ENCODE measurements at regions not wholly inside any gene's neighbourhood (a gene's known extent, or its start where the extent isn't known, plus 50 kb on each side); places are given as distances from the start of the nearest gene placed in this dataset.

- Histone ChIP-seq H3K4me2 (ENCODE audit: low read length) (no peak overlapping the region), H3K36me3 (ENCODE audit: control insufficient read depth, low read length) (no peaks in the 10 kb centered on the region), H3K4me1 (ENCODE audit: control insufficient read depth, low read length) (no peaks in the 10 kb centered on the region), H3K27ac (ENCODE audit: low read depth, low read length) (no peak overlapping the region), H3K4me3 (ENCODE audit: low read length) (no peak overlapping the region), H3F3A (ENCODE audit: control insufficient read depth, insufficient read depth) (no peaks in the 10 kb centered on the region), H3K27me3 (ENCODE audit: control insufficient read depth, low read length) (no peaks in the 10 kb centered on the region), H3K79me2 (ENCODE audit: control insufficient read depth, low read length) (no peaks in the 10 kb centered on the region), H3K9me2 (replicated peaks; ENCODE audit: control insufficient read depth, low read length) (no peaks in the 10 kb centered on the region), H3K9me3 (ENCODE audit: control insufficient read depth, insufficient read depth, low read length) (no peaks in the 10 kb centered on the region), H4K20me1 (ENCODE audit: control insufficient read depth, insufficient read depth, low read depth, low read length) (no peaks in the 10 kb centered on the region)
- TF ChIP-seq EZH2phosphoT487 (IDR thresholded peaks at IDR 0.05; ENCODE audit: borderline replicate concordance, low read length) (no peak), CTCF (IDR thresholded peaks at IDR 0.05; ENCODE audit: low read depth, low read length, poor library complexity, severe bottlenecking) (no peak)
Observed at GRCh38 chr1:242723044-242723716, 198.7 kb upstream of the PLD5 start.

- Histone ChIP-seq H3K79me2 (ENCODE audit: control insufficient read depth, low read length) (no peaks in the 10 kb centered on the region), H3K4me3 (ENCODE audit: low read length) (no peak overlapping the region), H3K4me2 (ENCODE audit: low read length) (no peak overlapping the region), H3K27me3 (ENCODE audit: control insufficient read depth, low read length) (no peaks in the 10 kb centered on the region), H3K27ac (ENCODE audit: low read depth, low read length) (no peak overlapping the region), H3K9me3 (ENCODE audit: control insufficient read depth, insufficient read depth, low read length) (no peaks in the 10 kb centered on the region), H4K20me1 (ENCODE audit: control insufficient read depth, insufficient read depth, low read depth, low read length) (no peaks in the 10 kb centered on the region), H3K4me1 (ENCODE audit: control insufficient read depth, low read length) (no peaks in the 10 kb centered on the region), H3F3A (ENCODE audit: control insufficient read depth, insufficient read depth) (no peaks in the 10 kb centered on the region), H3K9me2 (replicated peaks; ENCODE audit: control insufficient read depth, low read length) (no peaks in the 10 kb centered on the region), H3K36me3 (ENCODE audit: control insufficient read depth, low read length) (no peaks in the 10 kb centered on the region)
- TF ChIP-seq CTCF (IDR thresholded peaks at IDR 0.05; ENCODE audit: low read depth, low read length, poor library complexity, severe bottlenecking) (no peak), EZH2phosphoT487 (IDR thresholded peaks at IDR 0.05; ENCODE audit: borderline replicate concordance, low read length) (no peak)
Observed at GRCh38 chr1:242718967-242719366, 194.5 kb upstream of the PLD5 start.

GRCh38 chr1:242712248-242712647 lies 187.8 kb upstream of the PLD5 start:
- TF ChIP-seq CTCF (IDR thresholded peaks at IDR 0.05; ENCODE audit: low read depth, low read length, poor library complexity, severe bottlenecking) (no peak), EZH2phosphoT487 (IDR thresholded peaks at IDR 0.05; ENCODE audit: borderline replicate concordance, low read length) (no peak)
- H3K4me2 ChIP-seq (ENCODE audit: low read length), result no peak overlapping the region
- no peaks in the 10 kb centered on the region for H3K27me3 ChIP-seq (ENCODE audit: control insufficient read depth, low read length)
- no peaks in the 10 kb centered on the region for H3K36me3 ChIP-seq (ENCODE audit: control insufficient read depth, low read length)
- H3K9me2 ChIP-seq (replicated peaks; ENCODE audit: control insufficient read depth, low read length), result no peaks in the 10 kb centered on the region
- no peaks in the 10 kb centered on the region for H3K79me2 ChIP-seq (ENCODE audit: control insufficient read depth, low read length)
- no peaks in the 10 kb centered on the region for H3K9me3 ChIP-seq (ENCODE audit: control insufficient read depth, insufficient read depth, low read length)
- no peak overlapping the region for H3K27ac ChIP-seq (ENCODE audit: low read depth, low read length)
- H3K4me1 ChIP-seq (ENCODE audit: control insufficient read depth, low read length), result no peaks in the 10 kb centered on the region
- no peaks in the 10 kb centered on the region for H4K20me1 ChIP-seq (ENCODE audit: control insufficient read depth, insufficient read depth, low read depth, low read length)
- no peaks in the 10 kb centered on the region for H3F3A ChIP-seq (ENCODE audit: control insufficient read depth, insufficient read depth)
- no peak overlapping the region for H3K4me3 ChIP-seq (ENCODE audit: low read length)

Measured in DOHH2 (cell line).